Mesendoderm (in vitro differentiated cells): ENCODE measurements at regions not wholly inside any gene's neighbourhood (a gene's known extent, or its start where the extent isn't known, plus 50 kb on each side); places are given as distances from the start of the nearest gene placed in this dataset.
"Not testable (repeated sequence)": the region's sequence is repeated elsewhere in the genome, so short reads cannot be mapped to it uniquely, and the experiment has no call there.

Experiments used
- DNase-seq: peaks from one replicate; pipeline ENCODE4 v3.0.0; 2013
- H2AK5ac ChIP-seq: 2 replicates; pipeline ENCODE4 v1.6.1; 2013; ENCODE audit warnings: low read length, inconsistent platforms
- H2BK120ac ChIP-seq: 2 replicates; pipeline ENCODE4 v1.6.1; 2013; ENCODE audit warnings: low read depth, mild to moderate bottlenecking, low read length, moderate library complexity, mixed read lengths
- H2BK15ac ChIP-seq: replicated peaks from 2 replicates; pipeline ENCODE4 v1.6.1; 2013; ENCODE audit warnings: low read depth, mild to moderate bottlenecking, moderate library complexity
- H2BK5ac ChIP-seq: 2 replicates; pipeline ENCODE4 v1.6.1; 2013; ENCODE audit warnings: low read length, inconsistent platforms
- H3K18ac ChIP-seq: 2 replicates; pipeline ENCODE4 v1.6.1; 2013; ENCODE audit warnings: mild to moderate bottlenecking, low read length, mixed read lengths
- H3K23ac ChIP-seq: one replicate; pipeline ENCODE4 v1.6.1; 2013; ENCODE audit warnings: low read length
- H3K27ac ChIP-seq: 2 replicates; pipeline ENCODE4 v1.5.1; 2013; ENCODE audit warnings: low read depth, mild to moderate bottlenecking, inconsistent platforms, low read length, moderate library complexity
- H3K27me3 ChIP-seq: 2 replicates; pipeline ENCODE4 v1.6.1; 2013; ENCODE audit warnings: low read length, control low read depth, mild to moderate bottlenecking, inconsistent platforms; ENCODE audit not compliant: insufficient read depth, poor library complexity
- H3K36me3 ChIP-seq: 2 replicates; pipeline ENCODE4 v1.6.1; 2013; ENCODE audit warnings: low read length, inconsistent platforms; ENCODE audit not compliant: control insufficient read depth, insufficient read depth
- H3K4ac ChIP-seq: one replicate; pipeline ENCODE4 v1.6.1; 2013; ENCODE audit warnings: low read depth, mild to moderate bottlenecking, low read length, moderate library complexity
- H3K4me1 ChIP-seq: 2 replicates; pipeline ENCODE4 v1.6.1; 2013; ENCODE audit warnings: low read depth, low read length, inconsistent platforms; ENCODE audit not compliant: control insufficient read depth
- H3K4me2 ChIP-seq: 2 replicates; pipeline ENCODE4 v1.6.1; 2013; ENCODE audit warnings: low read length
- H3K4me3 ChIP-seq: 2 replicates; pipeline ENCODE4 v1.5.1; 2013; ENCODE audit warnings: mild to moderate bottlenecking, low read length
- H3K56ac ChIP-seq: one replicate; pipeline ENCODE4 v1.6.1; 2013; ENCODE audit warnings: low read length
- H3K79me1 ChIP-seq: 2 replicates; pipeline ENCODE4 v1.6.1; 2013; ENCODE audit warnings: low read length, inconsistent platforms
- H3K79me2 ChIP-seq: 2 replicates; pipeline ENCODE4 v1.6.1; 2013; ENCODE audit warnings: mild to moderate bottlenecking, low read length; ENCODE audit not compliant: control insufficient read depth, insufficient read depth
- H3K9ac ChIP-seq: 2 replicates; pipeline ENCODE4 v1.6.1; 2013; ENCODE audit warnings: low read length, inconsistent platforms
- H4K5ac ChIP-seq: one replicate; pipeline ENCODE4 v1.6.1; 2013; ENCODE audit warnings: low read length
- H4K8ac ChIP-seq: one replicate; pipeline ENCODE4 v1.6.1; 2013; ENCODE audit warnings: low read depth, mild to moderate bottlenecking, control low read depth, low read length, moderate library complexity
- WGBS: extraction: QIAGEN DNeasy Blood & Tissue Kit; methylation state at CpG from one replicate; pipeline ENCODE4 v1.1.7; 2013; ENCODE audit warnings: low lambda C conversion rate, missing lambda C conversion rate; ENCODE audit not compliant: insufficient coverage; ENCODE audit errors: extremely low coverage; 5-methylcytosine and 5-hydroxymethylcytosine counted together

DNA sequence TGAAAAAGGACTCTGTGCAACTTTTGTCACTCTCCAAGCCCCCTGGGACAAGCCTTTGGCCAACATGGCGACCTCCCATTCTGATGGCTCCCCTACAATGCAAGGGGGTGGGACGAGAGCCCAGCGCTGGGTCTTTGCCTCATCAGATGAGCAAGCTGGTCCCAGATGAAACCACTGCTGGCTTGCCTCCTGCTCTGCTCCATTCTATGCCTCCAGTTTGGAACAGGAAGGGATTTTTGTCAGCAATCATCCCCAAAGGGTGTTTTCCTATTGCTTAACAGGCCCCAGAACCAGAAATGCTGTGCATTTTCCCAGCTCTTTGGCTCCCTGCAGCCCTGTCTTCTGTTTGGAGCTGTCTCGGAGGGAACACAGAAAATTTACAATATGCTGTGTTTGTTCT lies 412.7 kb downstream of the MAFB start:
- DNase-seq: no peak
- WGBS: no CpG with 5 or more reads among the region's 4 CpGs
- peak overlapping the region; percentile 58 for H2BK5ac ChIP-seq

DNA sequence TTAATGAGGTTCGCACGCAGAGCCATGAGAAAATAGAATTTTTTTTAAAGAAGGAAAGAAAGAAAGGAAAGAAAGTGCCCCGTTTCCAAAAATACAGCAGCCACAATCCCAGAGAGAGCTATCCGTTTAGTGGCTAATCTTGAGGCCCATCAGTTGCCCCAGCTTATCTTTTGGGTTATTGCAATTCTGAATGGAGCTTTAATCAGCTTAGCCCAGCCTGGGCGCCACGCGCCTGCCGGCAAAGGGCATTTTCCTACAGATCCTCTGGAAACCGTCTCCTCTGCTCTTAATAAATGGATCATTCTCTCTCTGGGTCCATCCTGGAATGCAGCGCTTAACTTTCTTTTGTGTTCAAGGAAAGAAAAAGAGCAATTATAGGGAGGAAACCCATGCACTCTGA lies 413.3 kb downstream of the MAFB start:
- Histone ChIP-seq H2BK15ac (no peak overlapping the region), H3K27me3 (no peaks in the 10 kb centered on the region), H3K18ac (peak overlapping the region; percentile 47), H2AK5ac (no peak overlapping the region), H2BK5ac (no peak overlapping the region), H3K79me1 (peaks cover 1% of the 10 kb centered on the region), H4K5ac (no peak overlapping the region), H3K4me1 (peaks cover 27% of the 10 kb centered on the region), H3K23ac (no peak overlapping the region), H3K4ac (peak overlapping the region; percentile 28), H3K36me3 (no peaks in the 10 kb centered on the region), H3K9ac (no peak overlapping the region), H2BK120ac (peak overlapping the region; percentile 31), H3K27ac (peak overlapping the region; percentile 51), H3K4me3 (no peak overlapping the region), H3K56ac (peak overlapping the region; percentile 25), H3K4me2 (no peak overlapping the region), H3K79me2 (no peaks in the 10 kb centered on the region), H4K8ac (peak overlapping the region; percentile 84)
- DNase-seq: no peak
- no CpG with 5 or more reads among the region's 10 CpGs for WGBS

More for the DNA sequence above, 412.7 kb downstream of the MAFB start:
- Histone ChIP-seq H2BK15ac (no peak overlapping the region), H3K36me3 (no peaks in the 10 kb centered on the region), H4K5ac (no peak overlapping the region), H4K8ac (peak overlapping the region; percentile 84), H3K18ac (peak overlapping the region; percentile 47), H2AK5ac (no peak overlapping the region), H3K4me3 (no peak overlapping the region), H3K4ac (no peak overlapping the region), H3K4me2 (no peak overlapping the region), H3K79me2 (no peaks in the 10 kb centered on the region), H3K23ac (no peak overlapping the region), H3K4me1 (peaks cover 27% of the 10 kb centered on the region), H3K27ac (peak overlapping the region; percentile 48), H3K56ac (peak overlapping the region; percentile 47), H3K79me1 (peaks cover 1% of the 10 kb centered on the region), H3K9ac (no peak overlapping the region), H3K27me3 (no peaks in the 10 kb centered on the region), H2BK120ac (peak overlapping the region; percentile 47)

DNA sequence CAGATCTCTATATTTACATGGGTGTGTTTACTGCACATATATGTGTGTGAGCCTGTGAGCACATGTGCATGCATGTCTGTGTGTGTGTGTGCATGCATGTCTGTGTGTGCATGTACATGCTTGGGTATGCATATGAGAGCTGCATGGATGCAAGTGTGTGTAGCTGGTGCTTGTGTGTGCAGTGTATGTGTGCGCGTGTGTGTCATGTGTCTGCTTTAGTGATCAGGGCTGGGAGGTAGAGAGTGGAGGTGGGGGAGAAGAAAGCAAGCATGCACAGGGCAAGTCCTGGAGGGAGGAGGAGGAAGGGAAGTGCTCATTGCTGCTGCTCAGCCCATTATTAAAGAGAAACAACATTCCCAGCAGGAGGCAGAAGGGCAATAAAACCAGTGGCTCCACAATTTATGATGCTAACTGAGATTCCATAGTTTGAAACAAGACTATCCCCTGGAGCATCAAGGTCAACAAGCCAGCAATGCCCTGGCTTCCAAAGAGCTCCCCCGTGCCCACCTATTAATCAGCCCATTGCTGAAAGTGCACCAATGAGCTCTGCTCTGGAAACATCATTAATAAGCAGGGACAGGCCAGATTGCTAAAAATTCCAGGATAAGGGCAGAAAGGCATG lies 414.0 kb downstream of the MAFB start:
- Histone ChIP-seq H3K4me1 (peaks cover 26% of the 10 kb centered on the region), H3K79me1 (peaks cover 1% of the 10 kb centered on the region), H3K23ac (no peak overlapping the region), H2BK120ac (no peak overlapping the region), H3K36me3 (no peaks in the 10 kb centered on the region), H3K4me2 (peak overlapping the region; percentile 68), H2AK5ac (peak overlapping the region; percentile 99), H2BK5ac (peak overlapping the region; percentile 94), H3K27ac (peak overlapping the region; percentile 51), H4K8ac (no peak overlapping the region), H3K27me3 (no peaks in the 10 kb centered on the region), H4K5ac (no peak overlapping the region), H3K4me3 (no peak overlapping the region), H3K56ac (peak overlapping the region; percentile 89), H3K9ac (peak overlapping the region; percentile 60), H3K18ac (no peak overlapping the region), H2BK15ac (no peak overlapping the region), H3K79me2 (no peaks in the 10 kb centered on the region), H3K4ac (no peak overlapping the region)
- no peak for DNase-seq
- WGBS: no CpG with 5 or more reads among the region's 3 CpGs

DNA sequence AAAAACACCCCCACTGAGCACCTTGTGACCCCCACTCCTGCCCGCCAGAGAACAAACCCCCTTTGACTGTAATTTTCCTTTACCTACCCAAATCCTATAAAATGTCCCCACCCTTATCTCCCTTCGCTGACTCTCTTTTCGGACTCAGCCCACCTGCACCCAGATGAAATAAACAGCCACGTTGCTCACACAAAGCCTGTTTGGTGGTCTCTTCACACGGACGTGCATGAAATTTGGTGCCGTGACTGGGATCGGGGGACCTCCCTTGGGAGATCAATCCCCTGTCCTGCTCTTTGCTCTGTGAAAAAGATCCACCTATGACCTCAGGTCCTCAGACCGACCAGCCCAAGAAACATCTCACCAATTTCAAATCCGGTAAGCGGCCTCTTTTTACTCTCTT lies 419.8 kb downstream of the MAFB start:
- not testable (repeated sequence) for H3K9ac ChIP-seq, H2AK5ac ChIP-seq, H3K18ac ChIP-seq, H2BK5ac ChIP-seq, H2BK120ac ChIP-seq, H3K56ac ChIP-seq, H3K4me3 ChIP-seq, H3K79me1 ChIP-seq, H3K4me2 ChIP-seq, H4K5ac ChIP-seq, H3K79me2 ChIP-seq, H2BK15ac ChIP-seq, H3K36me3 ChIP-seq, H3K27ac ChIP-seq, H3K4ac ChIP-seq, H3K27me3 ChIP-seq, DNase-seq, H3K23ac ChIP-seq, H4K8ac ChIP-seq
- peaks cover 11% of the 10 kb centered on the region for H3K4me1 ChIP-seq
- no CpG with 5 or more reads among the region's 11 CpGs for WGBS

DNA sequence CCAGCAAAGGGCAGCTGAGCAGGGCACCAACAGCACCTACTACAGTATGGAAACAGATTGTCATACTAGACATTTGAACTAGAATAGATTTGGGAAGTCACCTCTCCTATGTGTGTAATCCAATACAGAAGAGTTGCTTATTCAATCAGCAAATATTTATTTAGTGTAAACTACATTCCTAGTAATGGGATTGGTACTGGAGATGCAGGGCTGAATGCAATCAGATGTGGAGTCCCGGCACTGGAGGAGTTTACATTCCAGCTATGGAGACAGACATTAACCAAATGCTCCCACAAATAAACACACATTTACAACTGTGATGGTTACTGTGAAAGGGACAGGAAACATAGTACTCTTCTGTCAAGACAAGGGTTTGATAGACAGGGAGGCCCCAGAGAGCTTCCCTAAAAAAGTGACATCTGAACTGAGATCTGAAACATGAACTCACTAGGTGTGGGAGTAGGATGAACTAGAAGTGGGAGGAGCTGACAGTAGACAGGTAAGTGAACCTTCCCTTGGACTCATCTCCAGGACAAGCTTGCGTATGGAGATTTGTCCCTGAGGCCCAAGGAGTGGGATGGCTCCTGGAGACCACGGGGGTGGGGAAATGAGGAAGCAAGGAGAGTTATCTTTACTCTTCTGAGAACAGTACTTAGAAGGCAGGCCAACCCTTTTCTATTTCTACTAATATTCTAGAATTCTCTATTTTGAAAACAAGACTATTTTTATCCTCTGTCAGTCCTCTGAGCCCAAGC lies 420.5 kb downstream of the MAFB start:
- no peaks in the 10 kb centered on the region for H3K36me3 ChIP-seq
- H3K79me2 ChIP-seq: no peaks in the 10 kb centered on the region
- H2AK5ac ChIP-seq: no peak overlapping the region
- H2BK5ac ChIP-seq: peak overlapping the region; percentile 70
- DNase-seq: no peak
- H2BK120ac ChIP-seq: no peak overlapping the region
- H3K23ac ChIP-seq: no peak overlapping the region
- H3K4me1 ChIP-seq: peaks cover 11% of the 10 kb centered on the region
- H2BK15ac ChIP-seq: no peak overlapping the region
- H3K9ac ChIP-seq: no peak overlapping the region
- H3K27ac ChIP-seq: peak overlapping the region; percentile 73
- peak overlapping the region; percentile 43 for H3K18ac ChIP-seq
- no peak overlapping the region for H3K4me3 ChIP-seq
- WGBS: no CpG with 5 or more reads among the region's 3 CpGs
- H3K27me3 ChIP-seq: no peaks in the 10 kb centered on the region
- H3K56ac ChIP-seq: peak overlapping the region; percentile 22
- H3K79me1 ChIP-seq: no peaks in the 10 kb centered on the region
- H4K8ac ChIP-seq: no peak overlapping the region
- no peak overlapping the region for H4K5ac ChIP-seq
- no peak overlapping the region for H3K4ac ChIP-seq
- H3K4me2 ChIP-seq: no peak overlapping the region
